GM19324 (cell line): ENCODE measurements at regions not wholly inside any gene's neighbourhood (a gene's known extent, or its start where the extent isn't known, plus 50 kb on each side); places are given as distances from the start of the nearest gene placed in this dataset.
"Not testable (repeated sequence)": the region's sequence is repeated elsewhere in the genome, so short reads cannot be mapped to it uniquely, and the experiment has no call there.

ENCODE experiments used
- ATAC-seq: cut with Tn5 transposase; IDR thresholded peaks from one replicate; pipeline ENCODE4 v1.9.1; 2021; ENCODE audit warnings: mild to moderate bottlenecking, moderate library complexity; ENCODE audit not compliant: unreplicated experiment, low FRiP score

GRCh38 chr3:63092515-63092914, 185.6 kb upstream of the SYNPR start:
- ATAC-seq = no peak

GRCh38 chr3:63094642-63095408, 183.3 kb upstream of the SYNPR start:
- ATAC-seq = no peak

DNA sequence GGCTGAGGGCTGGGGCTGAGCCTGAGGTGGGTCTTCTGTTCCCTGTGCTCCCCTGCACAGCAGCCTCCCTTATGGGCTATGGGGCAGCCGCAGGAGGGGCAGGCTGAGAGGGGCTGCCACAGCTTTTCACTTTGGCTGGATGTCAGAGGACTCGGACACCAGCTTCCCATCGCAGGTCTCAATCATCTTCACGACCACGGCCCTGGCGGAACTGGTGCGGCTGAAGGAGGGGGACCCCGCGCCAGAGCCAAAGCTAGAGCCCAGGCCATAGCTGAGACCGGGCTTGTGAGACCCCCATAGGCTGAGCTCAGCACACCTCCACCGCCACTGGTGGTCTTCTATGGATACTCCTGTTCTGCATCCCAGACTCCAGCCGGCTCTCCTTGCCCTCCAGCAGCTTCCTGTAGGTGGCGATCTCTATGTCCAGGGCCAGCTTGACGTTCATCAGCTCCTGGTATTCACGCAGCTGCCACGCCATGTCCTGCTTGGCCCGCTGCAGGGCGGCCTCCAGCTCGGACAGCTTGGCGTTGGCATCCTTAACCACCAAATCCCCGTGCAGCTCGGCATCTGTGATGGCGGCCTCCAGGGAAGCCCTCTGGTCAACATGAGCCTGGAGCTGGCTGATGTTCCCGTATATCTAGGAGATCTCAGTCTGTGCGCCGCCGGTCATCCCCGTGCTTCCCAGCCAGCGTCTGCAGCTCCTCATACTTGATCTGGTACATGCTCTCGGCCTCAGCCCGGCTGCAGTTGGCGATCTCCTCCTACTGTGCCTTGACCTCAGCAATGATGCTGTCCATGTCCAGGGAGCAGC, 181.7 kb upstream of the SYNPR start:
- no peak for ATAC-seq

DNA sequence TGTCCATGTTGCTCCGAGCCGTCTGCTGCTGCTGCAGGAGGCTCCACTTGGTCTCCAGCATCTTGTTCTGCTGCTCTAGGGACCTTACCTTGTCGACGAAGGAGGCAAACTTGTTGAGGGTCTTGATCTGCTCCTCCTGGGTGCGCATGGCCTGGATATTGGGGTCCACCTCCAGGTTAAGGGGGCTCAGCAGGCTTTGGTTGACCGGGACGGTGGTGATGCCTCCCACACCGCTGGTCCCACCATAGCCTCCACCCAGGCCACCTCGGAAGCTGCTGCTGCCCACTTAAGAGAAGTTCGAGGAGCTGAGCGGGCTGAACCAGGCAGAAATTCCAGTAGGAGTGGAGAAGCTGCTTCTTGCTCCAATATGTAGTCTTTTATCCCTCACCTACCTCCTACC, 180.7 kb upstream of the SYNPR start:
- no peak for ATAC-seq

GRCh38 chr3:63116922-63117321, 161.2 kb upstream of the SYNPR start:
- no peak for ATAC-seq

GRCh38 chr3:63124090-63124489, 154.0 kb upstream of the SYNPR start:
- ATAC-seq = no peak

GRCh38 chr3:63126530-63126929, 151.6 kb upstream of the SYNPR start:
- no peak for ATAC-seq

DNA sequence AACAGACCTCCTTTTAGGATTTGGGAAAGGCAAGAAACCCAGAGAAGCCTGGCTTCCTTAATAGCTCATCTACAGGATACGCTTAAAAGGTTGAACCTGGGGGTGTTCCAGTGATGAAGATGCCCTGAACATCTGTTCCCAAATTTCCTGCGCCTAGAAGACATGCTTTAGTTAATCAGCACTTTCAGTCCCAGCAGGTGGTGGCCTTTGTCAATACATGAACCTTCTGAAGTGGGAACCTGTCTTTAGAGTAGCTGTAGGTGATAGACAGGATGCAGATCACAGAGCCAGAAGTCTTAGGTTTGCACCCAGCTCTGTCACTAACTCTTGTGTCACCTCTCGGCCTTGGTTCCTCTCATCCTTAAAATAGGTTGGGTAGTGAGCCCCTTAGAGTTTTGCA, 149.7 kb upstream of the SYNPR start:
- no peak for ATAC-seq

DNA sequence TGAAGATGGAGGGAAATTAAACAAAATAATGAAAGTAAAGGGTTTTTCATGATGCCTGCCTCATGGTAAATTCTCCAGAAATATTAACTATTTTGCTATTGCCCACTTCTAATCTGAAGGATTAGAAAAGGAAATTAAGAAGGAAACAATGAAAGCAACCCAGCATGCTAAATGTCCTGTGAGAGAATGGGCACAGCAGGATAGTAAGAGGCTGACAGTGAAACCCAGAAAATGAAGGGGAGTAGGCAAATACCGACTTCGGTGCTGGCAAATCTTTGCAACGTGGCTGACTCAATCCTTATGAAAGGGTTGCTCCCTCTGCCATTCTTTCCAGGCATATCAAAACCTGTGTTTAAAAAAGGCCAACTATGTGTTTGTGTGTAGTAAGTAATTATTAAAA, 147.5 kb upstream of the SYNPR start:
- ATAC-seq = no peak

GRCh38 chr3:63132461-63133250, 145.5 kb upstream of the SYNPR start:
- no peak for ATAC-seq

- ATAC-seq = no peak
Measured at GRCh38 chr3:63135367-63135766, 142.7 kb upstream of the SYNPR start.

GRCh38 chr3:63136249-63136648, 141.9 kb upstream of the SYNPR start:
- ATAC-seq = not testable (repeated sequence)

GRCh38 chr3:63142681-63143080, 135.4 kb upstream of the SYNPR start:
- no peak for ATAC-seq

DNA sequence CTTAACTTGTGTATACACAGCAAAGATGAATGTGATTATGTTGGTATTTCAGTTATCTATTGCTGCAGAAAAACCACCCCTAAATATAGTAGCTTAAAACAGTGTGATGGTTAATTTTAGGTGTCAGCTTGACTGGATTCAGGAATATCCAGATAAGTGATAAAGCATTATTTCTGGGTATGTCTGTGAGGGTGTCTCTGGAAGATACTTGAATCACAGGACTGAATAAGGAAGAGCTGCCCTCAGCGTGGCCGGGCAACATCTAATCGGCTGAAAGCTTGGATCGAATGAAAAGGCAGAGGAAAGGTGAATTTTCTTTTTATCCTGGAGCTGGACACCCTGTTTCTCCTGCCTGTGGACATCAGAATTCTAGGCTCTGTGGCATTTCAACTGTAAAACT, 132.0 kb upstream of the SYNPR start:
- no peak for ATAC-seq

DNA sequence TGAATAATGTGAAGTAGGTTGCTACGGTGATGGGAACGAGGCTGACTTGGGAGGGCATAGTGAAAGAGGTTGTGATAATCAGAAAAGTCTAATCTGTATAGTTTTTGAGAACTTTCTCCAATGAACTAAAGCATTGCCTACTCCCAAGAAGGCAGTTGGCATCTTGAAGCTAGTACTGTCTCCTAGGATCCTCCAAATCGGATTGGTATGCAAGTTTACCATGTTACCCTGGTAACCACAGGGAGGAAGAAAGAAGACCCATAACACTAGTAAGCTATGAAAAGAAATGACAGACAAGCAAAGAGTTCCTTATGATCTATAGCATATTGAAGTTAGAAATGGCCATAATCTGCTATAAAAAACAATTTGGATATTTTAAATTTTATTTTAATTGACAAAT, 127.2 kb upstream of the SYNPR start:
- ATAC-seq = no peak

- ATAC-seq = no peak
Measured at GRCh38 chr3:63151897-63152296, 126.2 kb upstream of the SYNPR start.

- ATAC-seq = no peak
Measured at GRCh38 chr3:63159764-63160163, 118.3 kb upstream of the SYNPR start.

DNA sequence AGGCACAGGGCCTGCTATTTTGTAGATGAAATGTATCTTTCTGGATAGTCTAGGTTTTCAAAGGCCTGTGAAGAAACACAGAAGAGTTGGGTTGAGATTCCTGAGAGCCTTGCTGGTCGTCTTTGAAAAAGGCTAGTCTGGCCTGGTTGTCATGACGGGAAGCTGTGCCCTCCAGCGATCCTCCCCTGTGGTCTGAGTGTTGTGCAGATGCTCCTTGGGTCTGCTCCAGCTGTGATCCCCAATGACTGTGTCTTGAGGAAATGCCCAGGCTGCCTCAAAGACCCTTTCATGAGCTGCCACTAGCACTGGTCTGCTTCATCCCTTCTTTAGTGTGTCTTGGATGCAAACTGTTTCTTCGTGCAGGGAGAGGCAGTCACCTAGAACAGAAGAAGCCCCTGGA, 111.0 kb upstream of the SYNPR start:
- no peak for ATAC-seq

- no peak for ATAC-seq
Measured at GRCh38 chr3:63168179-63168578, 109.9 kb upstream of the SYNPR start.

GRCh38 chr3:63179862-63180522, 98.1 kb upstream of the SYNPR start:
- no peak for ATAC-seq

DNA sequence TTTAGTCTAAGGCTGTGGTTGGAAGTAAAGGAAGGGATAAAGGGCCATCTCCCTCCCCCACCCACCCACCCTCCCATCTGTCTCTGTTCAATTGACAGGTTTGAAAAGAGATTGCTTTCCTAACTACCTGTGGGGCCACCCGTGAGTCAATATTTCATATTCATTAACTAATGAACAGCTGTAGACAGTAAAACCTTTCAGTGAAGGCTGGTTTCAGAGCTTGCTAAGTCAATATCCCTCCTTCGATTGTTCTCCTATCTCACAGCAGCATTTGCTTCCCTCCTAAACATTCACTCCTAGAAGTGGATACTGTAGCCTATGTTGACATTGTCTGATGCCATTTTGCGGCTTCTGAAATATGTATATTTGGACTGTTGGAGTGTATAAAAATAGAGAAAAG, 85.9 kb upstream of the SYNPR start:
- ATAC-seq = no peak
